GM18499 (cell line): ENCODE measurements at regions not wholly inside any gene's neighbourhood (a gene's known extent, or its start where the extent isn't known, plus 50 kb on each side); places are given as distances from the start of the nearest gene placed in this dataset.
"Not testable (repeated sequence)": the region's sequence is repeated elsewhere in the genome, so short reads cannot be mapped to it uniquely, and the experiment has no call there.

ENCODE experiments used
- ATAC-seq: cut with Tn5 transposase; IDR thresholded peaks from one replicate; pipeline ENCODE4 v1.9.1; 2021; ENCODE audit warnings: moderate number of reproducible peaks; ENCODE audit not compliant: insufficient read depth, unreplicated experiment

- no peak for ATAC-seq
Measured at GRCh38 chr15:79728867-79729266, 167.9 kb downstream of the MTHFS start.

- ATAC-seq = no peak
Measured at GRCh38 chr15:79736435-79737000, 160.3 kb downstream of the MTHFS start.

- ATAC-seq = no peak
Measured at GRCh38 chr15:79738143-79738542, 158.7 kb downstream of the MTHFS start.

DNA sequence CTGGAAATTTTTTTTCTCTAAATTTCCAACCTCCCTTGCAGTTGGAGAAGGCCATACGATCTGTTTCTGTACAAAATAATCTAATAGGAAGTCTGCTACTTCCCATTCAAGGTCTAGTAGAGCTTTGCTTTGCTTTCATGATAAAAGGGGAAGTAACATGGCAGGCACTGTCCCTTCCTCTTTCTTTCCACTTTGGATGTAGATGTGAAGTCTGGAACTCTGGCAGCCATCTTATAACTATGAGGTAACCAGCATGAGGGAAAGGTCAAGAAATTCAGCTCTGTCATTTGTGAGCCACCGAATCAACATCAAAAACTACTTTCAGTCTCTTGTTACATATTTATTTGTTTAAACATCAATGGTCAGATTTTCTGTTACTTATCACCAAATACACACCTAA lies 156.3 kb downstream of the MTHFS start:
- ATAC-seq = no peak

GRCh38 chr15:79743032-79743431 lies 153.8 kb downstream of the MTHFS start:
- no peak for ATAC-seq

DNA sequence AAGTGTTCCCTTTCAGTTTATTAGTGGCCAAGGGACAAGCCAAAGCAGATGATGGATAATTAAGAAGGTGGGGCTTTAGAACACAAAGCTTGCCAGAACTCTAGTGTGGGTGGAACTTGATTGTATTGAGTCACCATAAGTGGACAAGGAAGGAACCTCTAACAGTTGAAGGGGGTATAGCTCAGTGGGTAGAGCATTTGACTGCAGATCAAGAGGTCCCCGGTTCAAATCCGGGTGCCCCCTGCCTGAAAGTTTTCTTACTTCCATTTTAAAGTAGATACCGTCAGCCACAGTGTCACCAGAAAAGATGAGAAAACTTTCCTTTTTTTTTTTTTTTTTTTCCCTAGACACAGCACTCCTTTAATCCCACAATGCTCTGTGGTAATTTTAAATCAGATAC lies 152.3 kb downstream of the MTHFS start:
- not testable (repeated sequence) for ATAC-seq

DNA sequence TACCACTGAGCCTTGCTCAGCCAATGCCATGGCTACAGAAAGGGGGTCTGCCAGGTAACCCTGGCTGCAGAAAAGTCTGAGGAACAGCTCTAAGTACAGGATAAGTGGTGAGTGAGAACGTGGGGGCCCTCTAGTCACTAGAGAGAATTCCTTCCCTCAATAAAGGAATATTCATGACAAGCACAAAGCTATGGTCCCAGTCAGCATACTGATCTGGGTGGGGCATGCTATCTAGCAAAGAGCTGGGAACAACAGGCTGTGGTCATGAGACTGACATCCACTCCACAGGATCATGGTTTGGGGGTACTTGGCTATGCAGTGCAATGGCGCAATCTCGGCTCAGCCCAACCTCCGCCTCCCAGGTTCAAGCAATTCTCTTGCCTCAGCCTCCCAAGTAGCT lies 140.4 kb downstream of the MTHFS start:
- ATAC-seq = no peak

- no peak for ATAC-seq
Measured at GRCh38 chr15:79765081-79765480, 131.7 kb downstream of the MTHFS start.

DNA sequence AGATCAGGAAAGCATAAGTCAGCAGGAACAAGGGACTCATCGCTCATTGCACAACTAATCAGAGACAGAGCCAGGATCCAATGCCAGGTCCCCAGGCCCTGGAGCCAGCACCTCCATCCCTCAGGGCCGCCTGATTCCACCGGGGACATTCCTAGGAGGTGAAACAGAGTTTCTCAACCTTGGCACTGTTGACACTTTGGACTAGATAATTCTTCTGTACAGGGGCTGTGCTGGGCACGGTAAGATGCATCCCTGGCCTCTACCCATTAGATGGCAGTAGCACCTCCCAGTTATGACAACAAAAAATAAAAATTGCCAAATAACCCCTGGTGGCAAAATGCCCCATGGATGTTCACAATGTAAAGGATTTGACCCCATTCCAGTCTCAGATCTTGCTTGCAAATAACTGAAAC lies 127.7 kb downstream of the MTHFS start:
- ATAC-seq = no peak

DNA sequence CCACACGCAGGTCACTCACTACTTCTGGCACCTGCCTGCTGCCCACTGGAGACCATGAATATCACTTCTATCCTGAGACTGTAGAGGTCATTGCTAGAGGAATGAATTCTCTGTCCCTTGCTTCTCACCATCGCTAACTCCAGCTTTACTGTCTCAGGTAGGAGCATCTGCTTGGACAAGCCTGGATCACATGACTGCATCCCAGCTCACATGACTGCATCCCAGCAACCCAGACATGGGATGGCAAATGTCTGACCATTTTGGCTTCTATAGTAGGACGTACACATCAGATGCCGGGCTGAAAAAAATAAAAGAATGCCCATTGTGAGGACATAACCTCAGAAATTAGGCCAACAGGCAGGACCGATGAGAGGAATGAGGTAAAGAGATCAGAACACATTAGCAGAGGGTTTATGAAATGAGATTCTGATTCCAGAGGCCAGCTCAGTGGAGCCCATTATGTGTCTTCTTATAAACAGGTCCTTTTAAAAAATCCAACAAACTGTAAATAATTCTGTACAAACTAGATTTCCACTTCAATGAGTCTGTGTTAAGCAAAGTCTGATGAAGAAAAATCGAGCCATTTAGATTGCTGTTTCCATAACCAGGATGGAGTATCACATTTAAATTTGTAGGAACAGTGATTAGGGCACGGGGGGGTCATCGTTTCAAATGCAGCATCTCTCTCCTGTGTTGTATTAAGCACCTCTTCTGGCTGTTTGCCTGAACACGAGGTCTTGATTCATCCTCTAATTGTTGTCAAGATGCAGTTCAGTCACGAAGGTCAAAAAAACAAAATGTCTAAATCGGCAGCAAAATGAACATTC lies 126.7 kb downstream of the MTHFS start:
- ATAC-seq = no peak

GRCh38 chr15:79773128-79773527 lies 123.7 kb downstream of the MTHFS start:
- ATAC-seq = no peak

- no peak for ATAC-seq
Measured at GRCh38 chr15:79775821-79776220, 121.0 kb downstream of the MTHFS start.

- no peak for ATAC-seq
Measured at GRCh38 chr15:79777916-79778315, 118.9 kb downstream of the MTHFS start.

DNA sequence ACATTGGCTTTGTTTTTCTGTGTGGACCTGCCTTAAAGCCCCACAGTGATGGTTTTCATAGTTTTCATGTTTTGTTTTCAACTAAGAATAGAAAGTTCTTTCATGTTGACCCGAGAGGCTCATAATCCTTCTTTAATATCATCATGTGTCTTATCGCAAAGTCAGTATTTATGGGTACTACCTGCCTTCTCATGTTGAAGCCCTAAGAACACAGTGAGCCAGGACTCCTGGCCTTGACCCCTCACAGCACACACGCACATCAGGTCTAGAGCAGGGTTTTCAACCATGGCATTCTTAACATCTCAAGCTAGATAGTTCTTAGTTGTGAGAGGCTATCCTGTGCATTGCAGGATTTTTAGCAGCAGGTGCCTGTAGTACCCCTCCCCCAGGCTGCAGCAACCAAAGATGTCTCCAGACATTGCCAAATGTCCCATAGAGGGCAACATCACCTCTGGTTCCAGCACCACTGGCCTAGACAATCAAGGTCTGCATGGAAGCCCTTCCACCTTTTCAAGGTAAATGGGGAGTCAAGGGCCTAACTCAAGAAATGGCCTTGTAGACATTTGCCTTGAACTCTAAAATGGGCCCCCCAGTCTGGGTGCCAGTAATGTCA lies 118.3 kb downstream of the MTHFS start:
- no peak for ATAC-seq

- ATAC-seq = no peak
Measured at GRCh38 chr15:79779746-79780145, 117.1 kb downstream of the MTHFS start.

DNA sequence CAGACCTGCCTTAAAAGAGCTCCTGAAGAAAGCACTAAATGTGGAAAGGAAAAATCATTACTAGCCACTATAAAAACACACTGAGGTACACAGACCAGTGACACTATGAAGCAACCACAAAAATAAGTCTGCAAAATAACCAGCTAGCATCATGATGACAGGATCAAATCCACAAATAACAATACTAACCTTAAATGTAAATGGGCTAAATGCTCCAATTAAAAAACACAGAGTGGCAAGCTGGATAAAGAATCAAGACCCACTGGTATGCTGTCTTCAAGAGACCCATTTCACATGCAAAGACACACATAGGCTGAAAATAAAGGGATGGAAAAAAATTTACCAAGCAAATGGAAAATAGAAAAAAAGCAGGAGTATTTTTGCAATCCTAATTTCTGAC lies 114.5 kb downstream of the MTHFS start:
- ATAC-seq = not testable (repeated sequence)
